ENCODE measurements at regions not wholly inside any gene's neighbourhood (a gene's known extent, or its start where the extent isn't known, plus 50 kb on each side); places are given as distances from the start of the nearest gene placed in this dataset.
"Not testable (repeated sequence)": the region's sequence is repeated elsewhere in the genome, so short reads cannot be mapped to it uniquely, and the experiment has no call there.

DNA sequence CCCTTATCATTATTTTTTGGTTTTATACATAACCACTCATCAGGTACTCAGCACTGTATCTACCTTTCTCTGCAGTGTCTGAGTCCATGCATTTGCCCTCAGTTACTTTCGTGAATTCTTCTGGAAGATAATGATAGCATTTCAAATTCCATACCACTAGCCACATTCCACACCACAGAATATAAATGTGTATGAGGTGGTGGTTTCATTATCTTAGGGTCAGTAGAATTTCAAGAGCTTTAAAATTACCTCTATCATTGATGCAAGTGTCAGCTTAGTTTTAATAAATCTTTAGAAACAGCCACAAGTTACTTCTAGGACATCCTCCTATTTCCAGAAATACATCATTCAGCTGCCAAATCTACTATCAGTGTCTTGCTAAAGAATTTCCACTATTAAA lies 1578.3 kb downstream of the OLFM4 start:
- no peak for FAIRE-seq

- FAIRE-seq: no peak
Observed at GRCh38 chr13:54607421-54607820, 1578.8 kb downstream of the OLFM4 start.

DNA sequence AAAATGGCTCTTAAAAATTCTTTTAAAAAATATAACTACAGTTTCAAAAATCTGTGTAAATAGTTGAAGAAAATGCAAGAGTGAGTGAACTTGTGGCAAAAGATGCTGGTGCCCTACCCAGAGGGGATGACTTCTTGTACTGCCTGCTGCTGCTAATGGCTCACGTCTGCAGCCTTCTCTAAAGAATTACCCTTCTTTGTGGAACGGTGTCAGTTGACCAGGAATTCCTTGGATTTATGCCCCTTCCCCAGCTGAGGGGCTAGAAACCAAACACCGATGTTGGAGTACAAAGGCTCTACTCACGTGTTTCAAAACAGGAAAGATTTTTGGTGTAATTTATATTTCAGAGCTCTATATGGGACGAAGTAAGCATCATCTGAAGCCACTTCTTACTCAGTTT lies 1582.8 kb downstream of the OLFM4 start:
- FAIRE-seq: no peak

DNA sequence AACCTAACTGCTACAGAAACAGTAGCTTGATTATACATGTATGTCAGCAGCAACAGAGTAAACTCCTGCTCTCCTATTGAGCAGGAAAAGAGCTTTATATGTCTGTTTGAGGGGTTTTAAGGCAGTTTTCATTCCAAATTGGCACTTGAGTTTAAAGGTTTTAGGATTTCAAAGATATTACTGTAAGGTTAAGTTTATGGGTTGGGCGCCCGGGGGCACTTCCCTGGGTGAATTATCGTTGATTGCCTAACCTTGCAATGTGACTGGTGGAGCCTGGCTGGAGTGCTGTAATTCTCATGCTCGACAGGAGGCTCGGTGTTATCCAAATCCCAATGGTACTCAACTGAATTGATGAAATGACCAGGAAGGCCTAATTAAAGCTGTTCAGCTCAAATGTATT lies 1586.1 kb downstream of the OLFM4 start:
- FAIRE-seq: no peak

GRCh38 chr13:54626504-54626903 lies 1597.9 kb downstream of the OLFM4 start:
- not testable (repeated sequence) for FAIRE-seq

DNA sequence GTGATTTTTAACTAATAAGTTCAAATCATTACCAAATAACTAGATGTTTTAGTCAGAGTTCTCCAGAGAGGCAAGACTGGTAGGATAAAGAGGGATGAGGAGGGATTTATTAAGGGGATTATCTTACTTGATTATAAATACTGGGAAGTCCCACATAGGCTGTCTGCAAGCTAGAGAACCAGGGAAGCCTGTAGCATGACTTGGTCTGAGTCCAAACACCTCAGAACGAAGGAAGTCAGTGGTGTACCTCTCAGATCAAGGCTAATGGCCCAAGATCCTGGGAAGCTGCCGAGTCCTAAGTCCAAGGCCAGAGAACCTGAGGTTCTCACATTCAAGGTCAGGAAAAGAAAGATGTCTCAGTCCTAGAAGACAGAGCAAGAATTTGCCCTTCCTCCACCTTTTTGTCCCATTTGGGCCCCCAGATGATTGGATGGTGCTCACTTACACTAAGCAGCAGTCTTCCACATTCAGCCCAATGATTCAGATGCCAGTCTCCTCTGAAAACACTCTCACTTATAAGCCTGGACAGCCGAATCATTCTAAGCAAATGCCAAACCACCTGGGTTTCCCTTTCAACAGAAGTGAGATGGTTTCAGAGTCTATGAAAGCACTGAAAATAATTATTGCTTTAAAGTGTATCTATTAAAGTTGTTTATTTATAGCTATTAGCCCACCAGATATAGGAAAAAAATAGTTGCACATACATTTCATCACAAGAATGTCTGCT lies 1599.2 kb downstream of the OLFM4 start:
- no peak for FAIRE-seq

GRCh38 chr13:54628383-54628782 lies 1599.8 kb downstream of the OLFM4 start:
- no peak for FAIRE-seq

- no peak for FAIRE-seq
Observed at GRCh38 chr13:54633456-54633855, 1604.8 kb downstream of the OLFM4 start.

GRCh38 chr13:54636231-54636630 lies 1607.6 kb downstream of the OLFM4 start:
- no peak for FAIRE-seq

DNA sequence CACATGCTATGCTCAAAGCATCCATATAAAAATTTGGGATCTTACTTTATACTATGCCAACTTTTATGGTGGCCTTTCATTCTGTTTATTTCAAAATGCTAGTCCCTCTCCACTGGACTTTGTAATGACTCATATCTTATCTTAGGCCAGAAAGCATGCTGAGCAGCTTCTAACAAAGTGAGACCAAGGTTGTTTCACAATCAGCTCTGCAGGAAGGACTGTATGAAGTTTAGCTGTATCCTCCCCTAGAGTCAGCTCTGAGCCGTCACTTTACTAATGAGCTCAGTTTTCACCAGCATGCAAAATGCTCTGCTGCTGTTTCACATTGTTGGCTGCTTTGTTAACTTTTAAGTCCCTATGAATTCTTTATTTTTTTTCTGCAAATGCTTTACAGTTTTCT lies 1608.8 kb downstream of the OLFM4 start:
- FAIRE-seq: no peak

DNA sequence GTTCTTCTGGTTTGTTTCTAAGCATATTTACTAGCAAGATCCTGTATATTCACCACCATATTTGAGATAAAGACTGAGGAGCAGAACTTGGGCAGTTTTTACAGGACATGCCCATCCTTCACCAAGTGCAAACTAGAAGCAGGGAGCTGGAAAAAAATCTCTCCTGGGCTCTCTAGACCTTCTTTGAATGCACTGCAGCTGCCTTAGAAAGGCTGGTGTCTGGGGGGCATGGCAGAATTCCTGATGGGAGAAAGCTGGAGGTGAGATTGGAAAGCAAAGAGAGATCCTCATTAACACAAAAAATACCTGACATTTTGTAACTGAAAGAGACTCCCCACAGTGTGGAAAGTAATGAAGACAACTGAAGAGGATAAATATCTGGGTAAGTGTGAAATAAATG lies 1612.1 kb downstream of the OLFM4 start:
- no peak for FAIRE-seq

- no peak for FAIRE-seq
Observed at GRCh38 chr13:54643863-54644262, 1615.2 kb downstream of the OLFM4 start.

- no peak for FAIRE-seq
Observed at GRCh38 chr13:54647275-54647674, 1618.7 kb downstream of the OLFM4 start.

DNA sequence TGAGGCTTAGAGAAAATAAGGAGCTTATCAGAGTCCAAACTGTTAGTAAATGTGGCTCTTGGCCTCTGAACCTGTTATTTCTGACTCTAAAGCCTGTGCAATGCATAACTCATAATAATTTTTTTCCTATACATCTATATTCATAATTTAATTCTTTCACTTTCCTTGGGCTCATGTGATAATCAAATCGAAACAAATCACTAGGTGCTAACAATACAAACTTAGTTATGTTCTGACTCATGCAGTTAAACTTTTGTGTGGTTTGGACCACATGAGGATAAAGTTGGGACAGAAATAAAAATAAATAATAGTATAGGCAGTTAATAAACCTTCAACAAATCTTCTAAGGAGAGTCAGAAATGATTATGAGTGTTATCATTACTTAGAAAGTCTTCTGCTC lies 1629.0 kb downstream of the OLFM4 start:
- no peak for FAIRE-seq

DNA sequence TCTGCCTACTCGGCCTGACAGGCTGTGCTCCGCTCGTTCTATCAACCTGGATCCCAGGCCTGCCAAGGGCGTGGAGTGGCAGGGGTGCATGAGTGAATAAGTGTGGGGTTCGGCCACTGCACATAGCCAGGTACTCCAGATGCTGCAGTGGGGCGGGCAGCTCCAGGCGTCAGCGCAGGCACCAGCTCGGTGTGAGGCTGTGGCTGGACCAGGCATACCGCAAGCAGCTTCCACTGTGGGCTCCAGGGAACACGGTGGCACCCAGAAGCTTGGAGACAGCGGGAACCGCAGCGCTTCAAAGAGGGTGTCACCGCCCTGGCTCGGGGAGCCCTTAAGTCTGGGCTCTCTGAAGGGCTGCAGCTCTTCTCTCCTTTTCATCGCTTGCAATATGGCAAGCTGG lies 1630.2 kb downstream of the OLFM4 start:
- FAIRE-seq: no peak

DNA sequence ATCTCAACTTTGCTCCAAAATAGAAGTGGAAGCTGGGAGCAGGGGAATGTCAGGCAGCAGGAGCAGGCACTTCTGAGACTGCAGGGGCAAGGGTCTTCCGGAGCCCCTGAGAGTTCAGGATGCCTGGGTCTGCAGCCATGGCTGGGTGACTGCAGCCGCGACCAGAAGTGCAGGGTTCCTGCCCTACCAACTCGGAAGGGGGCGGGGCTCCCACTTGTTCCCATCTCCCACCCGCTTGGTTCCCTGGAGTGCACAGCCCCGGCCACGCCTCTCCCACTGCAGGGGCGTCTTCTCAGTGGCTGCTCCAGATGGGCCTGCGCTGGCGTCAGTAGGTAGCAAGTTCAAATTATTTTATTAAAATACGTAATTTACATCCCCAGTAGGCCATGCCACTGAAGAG lies 1631.7 kb downstream of the OLFM4 start:
- no peak for FAIRE-seq

DNA sequence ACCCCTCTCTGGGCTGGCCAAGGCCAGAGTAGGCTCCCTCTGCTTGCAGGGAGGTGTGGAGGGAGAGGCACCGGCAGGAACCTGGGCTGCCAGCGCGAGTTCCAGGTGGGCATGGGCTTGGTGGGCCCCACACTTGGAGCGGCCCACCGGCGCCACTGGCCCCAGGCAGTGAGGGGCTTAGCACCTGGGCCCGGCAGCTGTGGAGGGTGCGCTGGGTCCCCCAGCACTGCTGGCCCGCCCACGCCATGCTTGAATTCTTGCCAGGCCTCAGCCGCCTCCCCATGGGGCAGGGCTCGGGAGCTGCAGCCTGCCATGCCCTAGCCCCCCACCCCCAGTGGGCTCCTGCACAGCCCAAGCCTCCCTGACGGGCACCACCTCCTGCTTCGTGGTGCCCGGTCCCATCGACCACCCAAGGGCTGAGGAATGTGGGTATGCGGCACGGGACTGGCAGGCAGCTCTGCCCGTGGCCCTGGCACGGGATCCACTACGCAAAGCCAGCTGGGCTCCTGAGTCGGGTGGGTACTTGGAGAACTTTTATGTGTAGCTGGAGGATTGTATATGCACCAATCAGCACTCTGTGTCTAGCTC lies 1648.0 kb downstream of the OLFM4 start:
- FAIRE-seq: no peak

DNA sequence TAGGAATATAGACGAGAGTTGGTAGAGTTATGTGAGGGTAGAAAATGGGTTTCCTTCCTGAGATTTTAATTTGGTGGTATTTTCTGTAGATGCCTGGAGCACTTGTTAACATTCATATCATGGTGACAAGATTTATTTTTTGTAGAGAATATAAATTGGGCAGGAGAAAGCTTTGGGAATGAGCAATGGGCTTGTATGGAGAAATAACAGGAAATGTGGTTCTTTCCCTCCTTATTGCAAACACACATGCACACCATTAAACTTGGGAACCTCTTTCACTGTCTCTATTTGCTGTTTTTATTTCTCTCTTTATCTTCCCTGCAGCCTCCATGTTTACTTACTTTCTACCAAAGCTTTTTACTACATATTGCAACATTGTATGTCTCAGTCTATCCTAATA lies 1653.6 kb downstream of the OLFM4 start:
- no peak for FAIRE-seq

- no peak for FAIRE-seq
Observed at GRCh38 chr13:54687173-54687572, 1658.6 kb downstream of the OLFM4 start.

GRCh38 chr13:54699831-54700230 lies 1671.2 kb downstream of the OLFM4 start:
- FAIRE-seq: no peak

DNA sequence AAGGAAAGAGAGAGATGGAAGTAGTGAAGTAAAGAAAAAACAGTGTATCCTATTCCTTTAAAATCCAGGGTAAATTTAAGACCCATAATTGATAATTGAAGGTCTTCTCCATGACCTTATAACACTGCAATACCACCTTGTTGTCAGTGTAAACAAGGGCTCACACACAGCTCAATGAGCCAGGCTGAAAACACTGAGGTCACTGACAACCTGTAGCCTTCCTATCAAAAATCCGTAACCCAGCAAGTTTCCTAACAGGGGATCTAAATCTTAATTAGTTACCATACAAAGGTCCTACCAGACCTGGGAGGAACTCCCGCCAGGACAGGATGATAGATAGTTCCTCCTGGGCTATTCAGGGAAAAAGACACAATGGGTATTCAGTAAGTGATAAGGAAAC lies 1677.1 kb downstream of the OLFM4 start:
- no peak for FAIRE-seq

- FAIRE-seq: no peak
Observed at GRCh38 chr13:54706336-54706735, 1677.7 kb downstream of the OLFM4 start.

- no peak for FAIRE-seq
Observed at GRCh38 chr13:54709546-54709945, 1680.9 kb downstream of the OLFM4 start.

DNA sequence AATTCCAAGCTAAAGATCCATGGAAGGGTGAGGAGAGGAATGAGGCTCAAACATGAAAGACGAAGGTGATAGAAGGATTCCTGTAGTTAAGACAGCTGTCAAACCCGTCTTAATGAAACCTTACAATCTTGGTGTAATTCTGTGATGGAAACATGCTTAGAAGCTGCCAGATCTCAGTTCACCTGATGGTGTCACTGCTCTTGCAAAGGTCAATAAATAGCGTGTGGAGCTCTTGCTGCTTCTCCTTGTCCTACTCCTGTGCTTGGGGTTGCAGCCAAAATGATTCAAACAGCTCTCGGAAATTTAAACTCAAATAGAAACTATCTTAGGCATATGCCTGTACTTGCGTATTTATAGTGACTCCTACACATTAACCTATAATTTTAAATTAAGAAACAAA lies 1705.0 kb downstream of the OLFM4 start:
- no peak for FAIRE-seq

DNA sequence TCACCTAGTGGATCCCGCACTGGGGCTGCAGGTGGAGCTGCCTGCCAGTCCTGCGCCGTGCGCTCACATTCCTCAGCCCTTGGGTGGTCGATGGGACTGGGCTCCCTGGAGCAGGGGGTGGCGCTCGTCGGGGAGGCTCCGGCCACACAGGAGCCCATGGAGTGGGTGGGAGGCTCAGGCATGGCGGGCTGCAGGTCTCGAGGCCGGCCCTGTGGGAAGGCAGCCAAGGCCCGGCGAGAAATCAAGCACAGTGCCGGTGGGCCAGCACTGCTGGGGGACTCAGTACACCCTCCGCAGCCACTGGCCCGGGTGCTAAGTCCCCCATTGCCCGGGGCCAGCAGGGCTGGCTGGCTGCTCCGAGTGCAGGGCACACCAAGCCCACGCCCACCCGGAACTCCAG lies 1708.6 kb downstream of the OLFM4 start:
- not testable (repeated sequence) for FAIRE-seq

All from TTC549 (cell line).